ENCODE measurements at regions not wholly inside any gene's neighbourhood (a gene's known extent, or its start where the extent isn't known, plus 50 kb on each side); places are given as distances from the start of the nearest gene placed in this dataset.

DNA sequence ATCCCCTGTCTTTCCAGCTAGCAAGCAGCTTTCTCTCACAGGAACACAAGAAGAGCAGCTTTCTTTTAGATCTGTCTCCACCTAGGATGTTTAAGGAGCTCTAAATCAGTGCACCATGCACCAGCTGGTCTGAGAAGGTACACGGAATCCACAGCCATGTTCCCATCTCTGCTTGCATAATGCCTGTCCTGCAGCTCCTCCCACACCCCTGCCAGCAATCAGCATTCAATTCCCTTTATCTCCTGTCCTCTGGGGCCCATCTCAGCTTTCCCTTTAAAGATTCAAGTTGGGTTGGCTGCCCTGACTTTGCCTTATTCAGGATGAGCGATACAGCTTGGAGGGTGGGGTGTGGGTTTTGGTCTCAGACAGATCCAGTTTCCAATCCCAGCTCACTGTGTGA is 826.3 kb downstream of the BCL11B start:
- POLR2A ChIA-PET = no interaction called here
- no peak overlapping the region for H3K4me3 ChIP-seq (ENCODE audit: low read depth, low read length)
- H3K4me1 ChIP-seq (ENCODE audit: control insufficient read depth, insufficient read depth, low read length) = no peaks in the 10 kb centered on the region
- no peak for TF ChIP-seq ZNF747 (tag by site-specific recombination; IDR thresholded peaks at IDR 0.05)
- TF ChIP-seq, protein P1, sequence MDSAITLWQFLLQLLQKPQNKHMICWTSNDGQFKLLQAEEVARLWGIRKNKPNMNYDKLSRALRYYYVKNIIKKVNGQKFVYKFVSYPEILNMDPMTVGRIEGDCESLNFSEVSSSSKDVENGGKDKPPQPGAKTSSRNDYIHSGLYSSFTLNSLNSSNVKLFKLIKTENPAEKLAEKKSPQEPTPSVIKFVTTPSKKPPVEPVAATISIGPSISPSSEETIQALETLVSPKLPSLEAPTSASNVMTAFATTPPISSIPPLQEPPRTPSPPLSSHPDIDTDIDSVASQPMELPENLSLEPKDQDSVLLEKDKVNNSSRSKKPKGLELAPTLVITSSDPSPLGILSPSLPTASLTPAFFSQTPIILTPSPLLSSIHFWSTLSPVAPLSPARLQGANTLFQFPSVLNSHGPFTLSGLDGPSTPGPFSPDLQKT (IDR thresholded peaks at IDR 0.05; ENCODE audit: borderline replicate concordance, low read depth, low read length) = no peak
- no peak for TF ChIP-seq ZNF777 (tag by site-specific recombination; IDR thresholded peaks at IDR 0.05; ENCODE audit: borderline replicate concordance)
- no peak for TF ChIP-seq KLF7 (tag by site-specific recombination; IDR thresholded peaks at IDR 0.05; ENCODE audit: borderline replicate concordance)
- no peak for TF ChIP-seq ZNF416 (tag by site-specific recombination; IDR thresholded peaks at IDR 0.05)
- TF ChIP-seq YY2 (tag by site-specific recombination; IDR thresholded peaks at IDR 0.05) = no peak
- TF ChIP-seq, protein P2, sequence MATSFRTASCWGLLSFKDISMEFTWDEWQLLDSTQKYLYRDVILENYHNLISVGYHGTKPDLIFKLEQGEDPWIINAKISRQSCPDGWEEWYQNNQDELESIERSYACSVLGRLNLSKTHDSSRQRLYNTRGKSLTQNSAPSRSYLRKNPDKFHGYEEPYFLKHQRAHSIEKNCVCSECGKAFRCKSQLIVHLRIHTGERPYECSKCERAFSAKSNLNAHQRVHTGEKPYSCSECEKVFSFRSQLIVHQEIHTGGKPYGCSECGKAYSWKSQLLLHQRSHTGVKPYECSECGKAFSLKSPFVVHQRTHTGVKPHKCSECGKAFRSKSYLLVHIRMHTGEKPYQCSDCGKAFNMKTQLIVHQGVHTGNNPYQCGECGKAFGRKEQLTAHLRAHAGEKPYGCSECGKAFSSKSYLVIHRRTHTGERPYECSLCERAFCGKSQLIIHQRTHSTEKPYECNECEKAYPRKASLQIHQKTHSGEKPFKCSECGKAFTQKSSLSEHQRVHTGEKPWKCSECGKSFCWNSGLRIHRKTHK (tag by site-specific recombination; IDR thresholded peaks at IDR 0.05) = no peak
- no peak for TF ChIP-seq SALL2 (tag by site-specific recombination; IDR thresholded peaks at IDR 0.05; ENCODE audit: borderline replicate concordance)
- no peak for TF ChIP-seq OSR2 (tag by site-specific recombination; IDR thresholded peaks at IDR 0.05)
- CTCF ChIA-PET = no interaction called here
- no peaks in the 10 kb centered on the region for H3K9me3 ChIP-seq (ENCODE audit: control insufficient read depth, insufficient read depth, low read depth, low read length)
- H3K36me3 ChIP-seq (ENCODE audit: control insufficient read depth in 2 of 2, insufficient read depth in 1 of 2, low read length in 2 of 2) = no peaks in the 10 kb centered on the region
- H3K27ac ChIP-seq (ENCODE audit: extremely low read depth, low read depth, low read length) = no peak overlapping the region

DNA sequence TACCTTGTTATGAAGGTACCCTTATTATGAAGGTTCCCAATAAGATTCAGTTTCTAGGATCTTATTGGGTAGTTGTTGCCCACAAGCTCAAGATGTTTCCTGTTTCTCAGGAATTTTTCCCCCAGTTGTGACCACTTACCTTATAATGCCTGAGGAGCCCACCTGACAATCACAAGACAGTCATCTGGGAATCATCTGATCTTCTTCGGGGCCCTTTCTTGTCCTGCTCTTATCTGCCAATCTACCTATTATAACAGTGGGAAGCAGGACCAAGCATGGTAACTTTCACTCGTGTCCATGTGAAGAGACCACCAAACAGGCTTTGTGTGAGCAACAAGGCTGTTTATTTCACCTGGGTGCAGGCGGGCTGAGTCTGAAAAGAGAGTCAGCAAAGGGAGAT is 825.5 kb downstream of the BCL11B start:
- Histone ChIP-seq H3K27ac (ENCODE audit: extremely low read depth, low read depth, low read length) (no peak overlapping the region), H3K36me3 (ENCODE audit: control insufficient read depth in 2 of 2, insufficient read depth in 1 of 2, low read length in 2 of 2) (no peaks in the 10 kb centered on the region), H3K9me3 (ENCODE audit: control insufficient read depth, insufficient read depth, low read depth, low read length) (no peaks in the 10 kb centered on the region), H3K4me1 (ENCODE audit: control insufficient read depth, insufficient read depth, low read length) (no peaks in the 10 kb centered on the region), H3K4me3 (ENCODE audit: low read depth, low read length) (no peak overlapping the region)
- ChIA-PET POLR2A (no interaction called here), CTCF (no interaction called here)
- TF ChIP-seq ZNF24 (tag by site-specific recombination; IDR thresholded peaks at IDR 0.05) (no peak), ZNF223 (tag by site-specific recombination; IDR thresholded peaks at IDR 0.05) (no peak), ZNF132 (tag by site-specific recombination; IDR thresholded peaks at IDR 0.05; ENCODE audit: borderline replicate concordance) (no peak)

DNA sequence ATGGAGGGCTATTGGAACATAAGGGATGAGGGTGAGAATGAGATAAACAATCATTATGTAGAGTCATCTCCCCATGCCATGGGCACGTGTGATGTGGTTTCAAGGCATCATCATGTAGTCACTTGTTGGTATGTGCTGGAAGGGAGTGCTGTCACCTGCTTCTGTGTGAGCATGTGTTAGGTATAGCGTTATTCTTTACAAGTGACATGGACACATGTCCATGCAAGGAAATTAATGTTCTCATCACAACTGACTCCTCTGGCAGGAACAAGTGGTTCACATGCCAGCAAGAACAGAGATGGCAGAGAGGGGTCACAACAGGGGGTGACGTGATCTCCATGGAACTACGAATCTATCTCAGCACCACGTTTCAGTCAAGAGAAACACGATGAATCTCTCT is 815.8 kb downstream of the BCL11B start:
- CTCF ChIA-PET = no interaction called here
- Histone ChIP-seq H3K9me3 (ENCODE audit: control insufficient read depth, insufficient read depth, low read depth, low read length) (no peaks in the 10 kb centered on the region), H3K4me1 (ENCODE audit: control insufficient read depth, insufficient read depth, low read length) (no peaks in the 10 kb centered on the region), H3K36me3 (ENCODE audit: control insufficient read depth in 2 of 2, insufficient read depth in 1 of 2, low read length in 2 of 2) (no peaks in the 10 kb centered on the region), H3K4me3 (ENCODE audit: low read depth, low read length) (no peak overlapping the region), H3K27ac (ENCODE audit: extremely low read depth, low read depth, low read length) (no peak overlapping the region)
- POLR2A ChIA-PET = no interaction called here
- TF ChIP-seq MEIS1 (CRISPR knock-in tag; IDR thresholded peaks at IDR 0.05; ENCODE audit: borderline replicate concordance) (no peak), ZNF629 (tag by site-specific recombination; IDR thresholded peaks at IDR 0.05) (no peak), ZNF16 (tag by site-specific recombination; IDR thresholded peaks at IDR 0.05; ENCODE audit: low read depth) (no peak), ZNF529 (tag by site-specific recombination; IDR thresholded peaks at IDR 0.05; ENCODE audit: insufficient replicate concordance) (no peak), ZNF175 (tag by site-specific recombination; IDR thresholded peaks at IDR 0.05) (no peak), ZFP41 (tag by site-specific recombination; IDR thresholded peaks at IDR 0.05; ENCODE audit: borderline replicate concordance) (no peak), ZNF404 (tag by site-specific recombination; IDR thresholded peaks at IDR 0.05) (no peak), ZNF830 (tag by site-specific recombination; IDR thresholded peaks at IDR 0.05; ENCODE audit: low read depth) (no peak)
- TF ChIP-seq, protein P3, sequence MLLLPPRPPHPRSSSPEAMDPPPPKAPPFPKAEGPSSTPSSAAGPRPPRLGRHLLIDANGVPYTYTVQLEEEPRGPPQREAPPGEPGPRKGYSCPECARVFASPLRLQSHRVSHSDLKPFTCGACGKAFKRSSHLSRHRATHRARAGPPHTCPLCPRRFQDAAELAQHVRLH (tag by site-specific recombination; IDR thresholded peaks at IDR 0.05) = no peak
- TF ChIP-seq, protein P4, sequence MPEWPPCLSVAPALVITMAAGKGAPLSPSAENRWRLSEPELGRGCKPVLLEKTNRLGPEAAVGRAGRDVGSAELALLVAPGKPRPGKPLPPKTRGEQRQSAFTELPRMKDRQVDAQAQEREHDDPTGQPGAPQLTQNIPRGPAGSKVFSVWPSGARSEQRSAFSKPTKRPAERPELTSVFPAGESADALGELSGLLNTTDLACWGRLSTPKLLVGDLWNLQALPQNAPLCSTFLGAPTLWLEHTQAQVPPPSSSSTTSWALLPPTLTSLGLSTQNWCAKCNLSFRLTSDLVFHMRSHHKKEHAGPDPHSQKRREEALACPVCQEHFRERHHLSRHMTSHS (tag by site-specific recombination; IDR thresholded peaks at IDR 0.05) = no peak
- TF ChIP-seq, protein P5, sequence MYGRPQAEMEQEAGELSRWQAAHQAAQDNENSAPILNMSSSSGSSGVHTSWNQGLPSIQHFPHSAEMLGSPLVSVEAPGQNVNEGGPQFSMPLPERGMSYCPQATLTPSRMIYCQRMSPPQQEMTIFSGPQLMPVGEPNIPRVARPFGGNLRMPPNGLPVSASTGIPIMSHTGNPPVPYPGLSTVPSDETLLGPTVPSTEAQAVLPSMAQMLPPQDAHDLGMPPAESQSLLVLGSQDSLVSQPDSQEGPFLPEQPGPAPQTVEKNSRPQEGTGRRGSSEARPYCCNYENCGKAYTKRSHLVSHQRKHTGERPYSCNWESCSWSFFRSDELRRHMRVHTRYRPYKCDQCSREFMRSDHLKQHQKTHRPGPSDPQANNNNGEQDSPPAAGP (tag by site-specific recombination; IDR thresholded peaks at IDR 0.05) = no peak
